Tibial nerve (tissue), 4 donors: ENCODE measurements at regions not wholly inside any gene's neighbourhood (a gene's known extent, or its start where the extent isn't known, plus 50 kb on each side); places are given as distances from the start of the nearest gene placed in this dataset.

Source experiments
- DNase-seq, 2 donors: peaks; one replicate each; pipeline ENCODE4 v3.0.0-alpha.2; 2019; ENCODE audit warnings: low spot score in 2 of 2
- H3K27ac ChIP-seq, 4 donors: fragments of 200-600 bp; sonication (generic) in 3 of 4; one replicate each; pipeline ENCODE4 v1.5.1; 2017 to 2019; ENCODE audit warnings: mild to moderate bottlenecking in 1 of 4
- H3K27me3 ChIP-seq, 2 donors: fragments of 200-600 bp; sonication (generic) in 1 of 2; one replicate each; pipeline versions ENCODE4 v1.5.1 to v1.6.0; 2017 to 2019
- H3K36me3 ChIP-seq, 3 donors: fragments of 200-600 bp; sonication (generic); one replicate each; pipeline ENCODE4 v1.5.1; 2018 to 2019
- H3K4me1 ChIP-seq, 4 donors: fragments of 200-600 bp; sonication (generic) in 3 of 4; one replicate each; pipeline ENCODE4 v1.5.1; 2017 to 2019
- H3K4me3 ChIP-seq, 4 donors: fragments of 200-600 bp; sonication (generic) in 3 of 4; one replicate each; pipeline ENCODE4 v1.5.1; 2017 to 2019; ENCODE audit warnings: mild to moderate bottlenecking in 1 of 4, moderate library complexity in 1 of 4
- H3K9me3 ChIP-seq, 4 donors: fragments of 200-600 bp; sonication (generic) in 3 of 4; one replicate each; pipeline ENCODE4 v1.5.1; 2017 to 2019
- CTCF ChIP-seq, 5 experiments: fragments of 200-600 bp in 3 of 5; fragments of 450-650 bp in 2 of 5; sonication (generic) in 3 of 5; IDR thresholded peaks; one replicate each; pipeline ENCODE4 v1.5.1; 2016 to 2019; ENCODE audit warnings: antibody characterized with exemption in 5 of 5, mild to moderate bottlenecking in 3 of 5, moderate library complexity in 2 of 5
- EP300 ChIP-seq, 2 donors: sonication (generic); formaldehyde crosslinking; IDR thresholded peaks; one replicate each; pipeline ENCODE4 v1.6.1; 2017; ENCODE audit warnings: antibody characterized with exemption in 2 of 2, mild to moderate bottlenecking in 1 of 2
- POLR2A ChIP-seq, 2 donors: fragments of 450-650 bp; IDR thresholded peaks; one replicate each; pipeline ENCODE4 v1.6.1; 2017; ENCODE audit warnings: antibody characterized with exemption in 2 of 2, mild to moderate bottlenecking in 2 of 2, moderate library complexity in 2 of 2
- WGBS, 2 donors: methylation state at CpG; one replicate each; pipeline ENCODE4 v1.1.5; 2018; 5-methylcytosine and 5-hydroxymethylcytosine counted together

GRCh38 chr6:115677198-115677597 is 383.5 kb downstream of the FRK start:
- H3K27me3 ChIP-seq, result no peaks in the 10 kb centered on the region
- 42 to 60% methylated on average over 3 of the region's 3 CpGs for WGBS, 2 donors
- H3K4me1 ChIP-seq, result no peaks in the 10 kb centered on the region
- no peaks in the 10 kb centered on the region for H3K36me3 ChIP-seq
- no peak overlapping the region for H3K27ac ChIP-seq
- no peak for DNase-seq
- TF ChIP-seq CTCF (IDR thresholded peaks at IDR 0.05), result no peak
- TF ChIP-seq POLR2A (IDR thresholded peaks at IDR 0.05), result no peak
- no peak for TF ChIP-seq EP300 (IDR thresholded peaks at IDR 0.05)
- H3K9me3 ChIP-seq, result no peaks in the 10 kb centered on the region
- no peak overlapping the region for H3K4me3 ChIP-seq

- no peak overlapping the region for H3K27ac ChIP-seq
- H3K4me1 ChIP-seq, result no peaks in the 10 kb centered on the region
- H3K9me3 ChIP-seq, result no peaks in the 10 kb centered on the region
- WGBS, 2 donors, result 83 to 87% methylated on average over 1 of the region's 1 CpG
- no peak overlapping the region for H3K4me3 ChIP-seq
- DNase-seq, result no peak
- no peaks in the 10 kb centered on the region for H3K36me3 ChIP-seq
- no peaks in the 10 kb centered on the region for H3K27me3 ChIP-seq
- TF ChIP-seq POLR2A (IDR thresholded peaks at IDR 0.05), result no peak
- TF ChIP-seq EP300 (IDR thresholded peaks at IDR 0.05), result no peak
- TF ChIP-seq CTCF (IDR thresholded peaks at IDR 0.05), result no peak
Measured at GRCh38 chr6:115675443-115675842, 385.2 kb downstream of the FRK start.

- no peak for TF ChIP-seq POLR2A (IDR thresholded peaks at IDR 0.05)
- no peak for TF ChIP-seq CTCF (IDR thresholded peaks at IDR 0.05)
- TF ChIP-seq EP300 (IDR thresholded peaks at IDR 0.05), result no peak
- H3K36me3 ChIP-seq, result no peaks in the 10 kb centered on the region
- H3K27me3 ChIP-seq, result no peaks in the 10 kb centered on the region
- no peaks in the 10 kb centered on the region for H3K9me3 ChIP-seq
- no peak overlapping the region for H3K4me3 ChIP-seq
- WGBS, 2 donors, result 88 to 92% methylated on average over 1 of the region's 1 CpG
- no peaks in the 10 kb centered on the region for H3K4me1 ChIP-seq
- no peak for DNase-seq
- H3K27ac ChIP-seq, result no peak overlapping the region
Measured at GRCh38 chr6:115668781-115669180, 391.9 kb downstream of the FRK start.

DNA sequence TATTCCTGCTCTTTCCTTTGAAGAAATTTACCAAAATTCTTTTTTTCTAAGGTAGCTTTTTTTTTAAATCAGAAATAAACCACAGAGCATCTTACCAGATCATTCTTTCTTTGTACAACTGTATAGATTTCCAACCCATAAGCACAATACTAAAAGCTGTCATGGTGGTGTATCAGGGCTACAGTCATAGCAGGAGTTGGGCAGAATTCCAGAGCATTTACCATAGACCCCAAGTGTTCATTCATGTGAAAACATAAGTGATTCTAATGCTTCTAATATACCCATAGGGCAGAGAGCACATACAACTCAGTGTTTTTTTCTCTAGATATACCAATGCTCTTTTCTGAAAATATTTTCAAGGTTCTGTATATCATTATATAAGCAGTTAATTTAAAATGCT is 392.5 kb downstream of the FRK start:
- no peaks in the 10 kb centered on the region for H3K9me3 ChIP-seq
- no peak overlapping the region for H3K4me3 ChIP-seq
- no peaks in the 10 kb centered on the region for H3K36me3 ChIP-seq
- H3K27ac ChIP-seq, result no peak overlapping the region
- H3K4me1 ChIP-seq, result no peaks in the 10 kb centered on the region
- TF ChIP-seq CTCF (IDR thresholded peaks at IDR 0.05) (no peak), POLR2A (IDR thresholded peaks at IDR 0.05) (no peak), EP300 (IDR thresholded peaks at IDR 0.05) (no peak)
- no peaks in the 10 kb centered on the region for H3K27me3 ChIP-seq
- DNase-seq, result no peak

GRCh38 chr6:115667478-115668026 is 393.1 kb downstream of the FRK start:
- no peaks in the 10 kb centered on the region for H3K27me3 ChIP-seq
- no peaks in the 10 kb centered on the region for H3K36me3 ChIP-seq
- no peaks in the 10 kb centered on the region for H3K4me1 ChIP-seq
- no peaks in the 10 kb centered on the region for H3K9me3 ChIP-seq
- no peak for DNase-seq
- TF ChIP-seq POLR2A (IDR thresholded peaks at IDR 0.05) (no peak), EP300 (IDR thresholded peaks at IDR 0.05) (no peak), CTCF (IDR thresholded peaks at IDR 0.05) (no peak)
- H3K27ac ChIP-seq, result no peak overlapping the region
- no peak overlapping the region for H3K4me3 ChIP-seq
- WGBS, 2 donors, result 83 to 93% methylated on average over 8 of the region's 8 CpGs
